Panc1 (cell line): ENCODE measurements at regions not wholly inside any gene's neighbourhood (a gene's known extent, or its start where the extent isn't known, plus 50 kb on each side); places are given as distances from the start of the nearest gene placed in this dataset.
"Not testable (repeated sequence)": the region's sequence is repeated elsewhere in the genome, so short reads cannot be mapped to it uniquely, and the experiment has no call there.

ENCODE experiments used
- ATAC-seq: fragments of 200-7000 bp; cut with Tn5 transposase; 2 replicates; pipeline ENCODE4 v1.9.1; 2020; ENCODE audit warnings: mild to moderate bottlenecking, moderate library complexity
- BruUV-seq: library from RNA; stranded (reverse); fragments of 400-500 nt; replicated peaks from 2 replicates; lab custom pipeline; 2021; lab: Mats Ljungman, UMichigan
- CTCF ChIA-PET: fragments of 300-600 bp; sonication (Branson Sonifier 250); formaldehyde crosslinking; loops from one replicate; lab custom pipeline; 2022; ENCODE audit warnings: antibody characterized with exemption; lab: Charles Lee
- POLR2A ChIA-PET: fragments of 300-600 bp; sonication (Branson Sonifier 250); formaldehyde crosslinking; loops from one replicate; lab custom pipeline; 2022; ENCODE audit warnings: antibody characterized with exemption; lab: Charles Lee
- DNase-seq: peaks from one replicate; pipeline ENCODE4 v3.0.0-alpha.2; 2010; ENCODE audit warnings: low read depth, low spot score
- H3K27ac ChIP-seq: 2 replicates; pipeline ENCODE4 v1.5.1; 2011; ENCODE audit warnings: mild to moderate bottlenecking, low read length, inconsistent platforms
- H3K27me3 ChIP-seq: fragments of 200-500 bp; sonication (Bioruptor generic); 2 replicates; pipeline ENCODE4 v1.6.0; 2014; ENCODE audit warnings: low read length, inconsistent platforms; ENCODE audit not compliant: control insufficient read depth, insufficient read depth
- H3K36me3 ChIP-seq: fragments of 200-500 bp; sonication (Bioruptor generic); 2 replicates; pipeline ENCODE4 v1.5.1; 2014; ENCODE audit warnings: inconsistent platforms, mild to moderate bottlenecking, low read length, moderate library complexity; ENCODE audit not compliant: control insufficient read depth, insufficient read depth
- H3K4me1 ChIP-seq: 2 replicates; pipeline ENCODE4 v1.5.1; 2011; ENCODE audit warnings: inconsistent platforms, mild to moderate bottlenecking, low read length, moderate library complexity; ENCODE audit not compliant: control insufficient read depth, insufficient read depth
- H3K4me3 ChIP-seq, 2 experiments: 2 replicates each; pipeline ENCODE4 v1.5.1; 2011 to 2012; ENCODE audit warnings: low read depth in 2 of 2, low read length in 2 of 2, mild to moderate bottlenecking in 2 of 2, inconsistent platforms in 1 of 2, moderate library complexity in 1 of 2
- H3K9me3 ChIP-seq: fragments of 200-500 bp; sonication (Bioruptor generic); 2 replicates; pipeline ENCODE4 v1.5.1; 2014; ENCODE audit warnings: low read depth, mild to moderate bottlenecking, inconsistent platforms, low read length, moderate library complexity; ENCODE audit not compliant: control insufficient read depth, insufficient read depth
- in situ Hi-C: cut with HindIII; loops from 2 replicates; pipeline ENCODE4 v1.10.0; 2016; ENCODE audit warnings: low sequenced_read_pairs, low pct_unique_long_range_greater_than_20kb
- intact Hi-C: fragments of 100-400 bp; cut with micrococcal nuclease; formaldehyde crosslinking; loops from one replicate; pipeline ENCODE4 v1.10.0; 2022; ENCODE audit not compliant: unreplicated experiment

- peak; percentile 84 for ATAC-seq
- H3K27me3 ChIP-seq, DNase-seq, intact Hi-C loops, POLR2A ChIA-PET, H3K27ac ChIP-seq, H3K4me3 ChIP-seq, CTCF ChIA-PET, in situ Hi-C loops, H3K9me3 ChIP-seq, BruUV-seq, H3K36me3 ChIP-seq, H3K4me1 ChIP-seq: not testable (repeated sequence)
These were observed 3391.3 kb upstream of the TPTE start for GRCh38 chr21:7129884-7130710.
